ENCODE measurements at regions not wholly inside any gene's neighbourhood (a gene's known extent, or its start where the extent isn't known, plus 50 kb on each side); places are given as distances from the start of the nearest gene placed in this dataset.
A peak's percentile ranks its signal among the peaks of the same experiment; 100 is the strongest.

- Histone ChIP-seq H3K4me3 (ENCODE audit: insufficient read depth, low read length, poor library complexity, severe bottlenecking) (no peak overlapping the region), H2AFZ (ENCODE audit: low read depth, low read length, severe bottlenecking) (peak overlapping the region; percentile 65), H3K9ac (ENCODE audit: low read length) (no peak overlapping the region), H3K27me3 (ENCODE audit: low read length) (no peaks in the 10 kb centered on the region), H3K27ac (ENCODE audit: low read depth, low read length) (no peak overlapping the region), H3K36me3 (ENCODE audit: low read length) (no peaks in the 10 kb centered on the region), H3K9me3 (ENCODE audit: insufficient read depth, low read length) (no peaks in the 10 kb centered on the region), H3K9me2 (replicated peaks; ENCODE audit: insufficient read depth, low read length) (no peaks in the 10 kb centered on the region), H3K79me2 (ENCODE audit: insufficient read depth, low read length) (no peaks in the 10 kb centered on the region), H4K20me1 (ENCODE audit: low read depth, low read length) (no peaks in the 10 kb centered on the region), H3K4me2 (ENCODE audit: low read depth, low read length, poor library complexity, severe bottlenecking) (peak overlapping the region; percentile 29), H3F3A (ENCODE audit: insufficient read depth) (no peaks in the 10 kb centered on the region)
- TF ChIP-seq EZH2phosphoT487 (conservative IDR thresholded peaks at IDR 0.05; ENCODE audit: low read length) (no peak), CTCF (IDR thresholded peaks at IDR 0.05; ENCODE audit: insufficient read depth, low read length, poor library complexity, severe bottlenecking) (no peak)
Measured at GRCh38 chr3:72310419-72311380, 525.8 kb upstream of the PROK2 start.

- Histone ChIP-seq H3K27ac (ENCODE audit: low read depth, low read length) (no peak overlapping the region), H3K9me3 (ENCODE audit: insufficient read depth, low read length) (no peaks in the 10 kb centered on the region), H4K20me1 (ENCODE audit: low read depth, low read length) (no peaks in the 10 kb centered on the region), H3F3A (ENCODE audit: insufficient read depth) (no peaks in the 10 kb centered on the region), H3K4me2 (ENCODE audit: low read depth, low read length, poor library complexity, severe bottlenecking) (peak overlapping the region; percentile 29), H3K9ac (ENCODE audit: low read length) (no peak overlapping the region), H3K36me3 (ENCODE audit: low read length) (no peaks in the 10 kb centered on the region), H3K79me2 (ENCODE audit: insufficient read depth, low read length) (no peaks in the 10 kb centered on the region), H3K4me3 (ENCODE audit: insufficient read depth, low read length, poor library complexity, severe bottlenecking) (no peak overlapping the region), H2AFZ (ENCODE audit: low read depth, low read length, severe bottlenecking) (peak overlapping the region; percentile 65), H3K27me3 (ENCODE audit: low read length) (no peaks in the 10 kb centered on the region), H3K9me2 (replicated peaks; ENCODE audit: insufficient read depth, low read length) (no peaks in the 10 kb centered on the region)
- TF ChIP-seq EZH2phosphoT487 (conservative IDR thresholded peaks at IDR 0.05; ENCODE audit: low read length) = no peak
- no peak for TF ChIP-seq CTCF (IDR thresholded peaks at IDR 0.05; ENCODE audit: insufficient read depth, low read length, poor library complexity, severe bottlenecking)
Measured at GRCh38 chr3:72309661-72310418, 524.9 kb upstream of the PROK2 start.

DNA sequence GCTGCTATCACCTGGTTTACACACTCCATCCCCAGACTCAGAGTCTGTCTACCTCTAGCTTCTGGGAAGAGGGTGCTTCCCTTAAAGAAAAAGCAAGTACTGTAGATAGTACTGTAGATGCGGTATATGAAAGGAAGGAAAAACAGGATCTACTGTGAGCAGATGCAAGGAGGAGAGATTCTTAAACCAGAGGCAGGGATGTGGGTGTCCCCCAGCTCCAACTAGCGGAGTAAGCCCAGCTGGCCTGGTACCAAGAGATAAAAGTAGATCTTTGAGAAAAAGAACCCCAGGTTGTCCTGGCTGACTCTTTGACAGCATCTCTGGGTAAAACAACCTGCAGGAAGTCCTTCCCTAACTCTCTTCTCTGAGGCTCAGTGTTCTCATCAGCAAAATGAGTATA lies 523.7 kb upstream of the PROK2 start:
- Histone ChIP-seq H3K9ac (ENCODE audit: low read length) (no peak overlapping the region), H3K27me3 (ENCODE audit: low read length) (no peaks in the 10 kb centered on the region), H3K9me2 (replicated peaks; ENCODE audit: insufficient read depth, low read length) (no peaks in the 10 kb centered on the region)

More for the DNA sequence above, 523.7 kb upstream of the PROK2 start:
- H3K4me2 ChIP-seq (ENCODE audit: low read depth, low read length, poor library complexity, severe bottlenecking) = no peak overlapping the region
- H3K9me3 ChIP-seq (ENCODE audit: insufficient read depth, low read length) = no peaks in the 10 kb centered on the region
- H3F3A ChIP-seq (ENCODE audit: insufficient read depth) = no peaks in the 10 kb centered on the region
- no peaks in the 10 kb centered on the region for H4K20me1 ChIP-seq (ENCODE audit: low read depth, low read length)
- no peaks in the 10 kb centered on the region for H3K79me2 ChIP-seq (ENCODE audit: insufficient read depth, low read length)
- no peak overlapping the region for H3K4me3 ChIP-seq (ENCODE audit: insufficient read depth, low read length, poor library complexity, severe bottlenecking)
- H3K27ac ChIP-seq (ENCODE audit: low read depth, low read length) = no peak overlapping the region
- no peaks in the 10 kb centered on the region for H3K36me3 ChIP-seq (ENCODE audit: low read length)
- no peak for TF ChIP-seq EZH2phosphoT487 (conservative IDR thresholded peaks at IDR 0.05; ENCODE audit: low read length)
- H2AFZ ChIP-seq (ENCODE audit: low read depth, low read length, severe bottlenecking) = no peak overlapping the region

Data from SU-DHL-6 (cell line).